ENCODE measurements at regions not wholly inside any gene's neighbourhood (a gene's known extent, or its start where the extent isn't known, plus 50 kb on each side); places are given as distances from the start of the nearest gene placed in this dataset.

DNA sequence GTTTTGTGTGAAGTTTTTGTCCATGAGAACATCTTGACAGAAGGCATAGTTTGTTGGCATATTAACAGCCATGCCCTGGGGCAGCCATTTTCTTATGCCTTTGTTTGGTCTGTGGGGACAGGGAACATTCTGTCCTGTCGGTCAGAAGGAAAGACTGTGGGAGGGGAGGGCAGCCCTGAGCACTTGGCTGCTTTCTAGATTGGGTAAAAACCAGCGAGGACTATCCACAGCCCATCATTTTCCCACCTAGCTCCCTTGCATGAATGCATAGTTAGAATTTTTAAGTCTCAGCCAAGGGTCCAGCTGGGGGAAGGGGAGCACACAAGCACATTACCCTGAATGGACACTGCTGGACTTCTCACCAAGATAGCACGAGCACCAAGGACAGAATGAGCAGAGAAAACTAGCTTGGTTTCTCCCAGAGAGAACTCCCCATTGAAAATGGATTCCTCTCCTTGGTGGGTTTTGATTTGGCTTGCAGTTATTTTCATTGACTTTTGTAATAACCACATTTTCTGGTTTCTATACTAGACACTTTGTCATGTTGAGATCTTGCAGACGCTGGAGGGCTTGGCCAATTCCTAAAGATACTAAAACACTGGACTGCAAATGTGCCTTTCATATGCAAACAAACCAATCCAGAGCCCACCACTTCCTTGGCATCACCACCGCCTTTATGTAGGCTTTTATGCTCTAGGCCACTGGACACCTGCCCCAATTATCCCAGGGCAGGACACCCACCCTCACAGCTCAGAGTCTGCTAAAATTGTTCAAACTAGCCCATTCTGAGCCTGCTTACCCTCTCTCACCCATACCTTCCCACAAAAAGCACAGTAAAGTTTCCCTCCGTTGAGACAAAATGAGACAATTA lies 129.9 kb downstream of the BOD1 start:
- TF ChIP-seq POLR2A (IDR thresholded peaks at IDR 0.05), result no peak
- no peak for TF ChIP-seq CTCF (IDR thresholded peaks at IDR 0.05)

Data from adrenal gland (tissue), 5 donors.